Suprapubic skin (tissue), 4 donors: ENCODE measurements at regions not wholly inside any gene's neighbourhood (a gene's known extent, or its start where the extent isn't known, plus 50 kb on each side); places are given as distances from the start of the nearest gene placed in this dataset.

Source experiments
- DNase-seq, 2 donors: peaks; one replicate each; pipeline ENCODE4 v3.0.0-alpha.2; 2019; ENCODE audit warnings: low spot score in 2 of 2
- H3K27ac ChIP-seq: fragments of 200-600 bp; sonication (generic); one replicate; pipeline ENCODE4 v1.5.1; 2019
- H3K27me3 ChIP-seq: fragments of 200-600 bp; sonication (generic); one replicate; pipeline ENCODE4 v1.5.1; 2019
- H3K36me3 ChIP-seq: fragments of 200-600 bp; sonication (generic); one replicate; pipeline ENCODE4 v1.5.1; 2019
- H3K4me1 ChIP-seq: fragments of 200-600 bp; sonication (generic); one replicate; pipeline ENCODE4 v1.5.1; 2019
- H3K4me3 ChIP-seq: fragments of 200-600 bp; sonication (generic); one replicate; pipeline ENCODE4 v1.5.1; 2019; ENCODE audit warnings: mild to moderate bottlenecking
- H3K9me3 ChIP-seq: fragments of 200-600 bp; sonication (generic); one replicate; pipeline ENCODE4 v1.5.1; 2019
- EP300 ChIP-seq: sonication (generic); formaldehyde crosslinking; IDR thresholded peaks from one replicate; pipeline ENCODE4 v1.6.1; 2017; ENCODE audit warnings: antibody characterized with exemption
- POLR2A ChIP-seq, 2 donors: fragments of 450-650 bp; IDR thresholded peaks; one replicate each; pipeline ENCODE4 v1.6.1; 2017; ENCODE audit warnings: antibody characterized with exemption in 2 of 2, mild to moderate bottlenecking in 2 of 2, moderate library complexity in 2 of 2
- POLR2AphosphoS5 ChIP-seq, 3 donors: sonication (generic); formaldehyde crosslinking; IDR thresholded peaks; one replicate each; pipeline ENCODE4 v1.6.1; 2017; ENCODE audit warnings: antibody characterized with exemption in 3 of 3
- WGBS: methylation state at CpG from one replicate; pipeline ENCODE4 v1.1.5; 2018; 5-methylcytosine and 5-hydroxymethylcytosine counted together
- TF ChIP-seq, protein P1 (sequence below), 2 donors: fragments of 200-600 bp in 1 of 2; fragments of 450-650 bp in 1 of 2; sonication (generic) in 1 of 2; IDR thresholded peaks; one replicate each; pipeline ENCODE4 v1.5.1; 2016 to 2019; ENCODE audit warnings: antibody characterized with exemption in 2 of 2, mild to moderate bottlenecking in 1 of 2, moderate library complexity in 1 of 2

DNA sequence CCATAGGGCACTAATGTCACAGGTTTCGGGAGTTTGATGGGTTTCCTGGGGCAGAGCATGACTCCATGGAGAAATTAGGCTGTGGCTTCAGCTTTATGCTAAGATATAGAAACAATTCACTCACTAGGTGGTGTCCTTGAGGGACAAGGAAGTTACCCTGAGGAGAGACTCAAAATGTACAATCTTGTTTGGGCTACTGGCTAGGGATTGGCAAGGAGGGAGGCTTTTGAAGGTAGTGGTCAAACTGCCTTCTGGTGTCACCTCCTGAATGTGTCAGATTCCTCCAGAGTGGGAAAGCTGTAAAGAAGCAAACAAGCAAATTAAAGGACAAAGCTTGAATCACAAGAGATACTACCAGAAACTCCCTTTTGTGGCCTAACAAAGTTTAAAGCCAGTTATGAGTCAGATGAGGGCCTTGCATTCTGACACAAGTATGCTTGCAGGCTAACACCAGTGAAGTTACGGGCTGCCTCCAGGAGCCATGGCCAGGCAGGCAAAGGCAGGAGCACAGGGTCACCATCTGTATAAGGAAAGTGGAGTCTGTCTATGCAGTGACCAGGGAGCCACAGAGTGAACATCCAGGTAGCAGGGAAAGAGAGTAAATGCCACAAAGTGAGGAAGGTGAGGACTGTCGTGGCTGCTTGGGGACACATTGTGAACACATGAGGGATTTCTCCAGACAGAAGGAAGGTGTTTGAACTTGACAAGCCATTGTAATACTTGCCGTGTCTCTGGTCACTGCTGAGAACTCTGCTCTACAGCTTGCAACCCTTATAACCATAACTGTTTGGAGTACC is 107.7 kb upstream of the DTNBP1 start:
- WGBS = 89% methylated on average over 4 of the region's 4 CpGs
- Histone ChIP-seq H3K27ac (no peak overlapping the region), H3K36me3 (no peaks in the 10 kb centered on the region), H3K9me3 (no peaks in the 10 kb centered on the region), H3K4me3 (no peak overlapping the region), H3K27me3 (no peaks in the 10 kb centered on the region), H3K4me1 (peaks cover 7% of the 10 kb centered on the region)
- DNase-seq = no peak
- TF ChIP-seq POLR2AphosphoS5 (IDR thresholded peaks at IDR 0.05) = no peak

DNA sequence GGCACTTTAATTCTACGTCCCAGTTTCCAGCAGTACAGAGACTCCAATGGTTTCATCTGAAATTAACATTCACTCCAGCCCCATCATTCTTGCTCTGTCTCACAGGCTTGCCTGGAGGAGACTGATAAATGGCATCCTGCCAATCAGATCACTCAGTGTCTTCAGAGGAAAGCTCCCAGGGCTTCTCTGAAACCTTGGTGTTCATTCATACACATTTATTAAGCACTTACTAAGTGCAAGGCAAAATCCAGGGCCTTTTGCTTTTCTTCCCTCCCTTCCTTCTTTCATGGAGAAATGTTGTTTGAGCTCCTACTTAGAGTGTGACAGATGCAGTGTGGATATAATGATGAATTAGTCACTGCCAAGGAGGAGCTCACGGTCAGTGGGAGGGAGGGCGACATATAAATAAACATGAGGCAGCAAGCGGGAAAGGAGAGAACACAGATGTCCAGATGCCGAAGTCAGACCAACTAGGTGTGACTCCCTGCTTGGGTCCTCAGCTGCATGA is 106.7 kb upstream of the DTNBP1 start:
- H3K4me3 ChIP-seq = no peak overlapping the region
- H3K4me1 ChIP-seq = peaks cover 7% of the 10 kb centered on the region
- H3K9me3 ChIP-seq = no peaks in the 10 kb centered on the region
- H3K27ac ChIP-seq = no peak overlapping the region
- no peak for DNase-seq
- TF ChIP-seq POLR2A (IDR thresholded peaks at IDR 0.05) = no peak
- no peak for TF ChIP-seq POLR2AphosphoS5 (IDR thresholded peaks at IDR 0.05)
- TF ChIP-seq EP300 = no peak
- TF ChIP-seq, protein P1, sequence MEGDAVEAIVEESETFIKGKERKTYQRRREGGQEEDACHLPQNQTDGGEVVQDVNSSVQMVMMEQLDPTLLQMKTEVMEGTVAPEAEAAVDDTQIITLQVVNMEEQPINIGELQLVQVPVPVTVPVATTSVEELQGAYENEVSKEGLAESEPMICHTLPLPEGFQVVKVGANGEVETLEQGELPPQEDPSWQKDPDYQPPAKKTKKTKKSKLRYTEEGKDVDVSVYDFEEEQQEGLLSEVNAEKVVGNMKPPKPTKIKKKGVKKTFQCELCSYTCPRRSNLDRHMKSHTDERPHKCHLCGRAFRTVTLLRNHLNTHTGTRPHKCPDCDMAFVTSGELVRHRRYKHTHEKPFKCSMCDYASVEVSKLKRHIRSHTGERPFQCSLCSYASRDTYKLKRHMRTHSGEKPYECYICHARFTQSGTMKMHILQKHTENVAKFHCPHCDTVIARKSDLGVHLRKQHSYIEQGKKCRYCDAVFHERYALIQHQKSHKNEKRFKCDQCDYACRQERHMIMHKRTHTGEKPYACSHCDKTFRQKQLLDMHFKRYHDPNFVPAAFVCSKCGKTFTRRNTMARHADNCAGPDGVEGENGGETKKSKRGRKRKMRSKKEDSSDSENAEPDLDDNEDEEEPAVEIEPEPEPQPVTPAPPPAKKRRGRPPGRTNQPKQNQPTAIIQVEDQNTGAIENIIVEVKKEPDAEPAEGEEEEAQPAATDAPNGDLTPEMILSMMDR (IDR thresholded peaks at IDR 0.05) = no peak
- H3K36me3 ChIP-seq = no peaks in the 10 kb centered on the region
- WGBS = 89% methylated on average over 5 of the region's 5 CpGs
- H3K27me3 ChIP-seq = no peaks in the 10 kb centered on the region

DNA sequence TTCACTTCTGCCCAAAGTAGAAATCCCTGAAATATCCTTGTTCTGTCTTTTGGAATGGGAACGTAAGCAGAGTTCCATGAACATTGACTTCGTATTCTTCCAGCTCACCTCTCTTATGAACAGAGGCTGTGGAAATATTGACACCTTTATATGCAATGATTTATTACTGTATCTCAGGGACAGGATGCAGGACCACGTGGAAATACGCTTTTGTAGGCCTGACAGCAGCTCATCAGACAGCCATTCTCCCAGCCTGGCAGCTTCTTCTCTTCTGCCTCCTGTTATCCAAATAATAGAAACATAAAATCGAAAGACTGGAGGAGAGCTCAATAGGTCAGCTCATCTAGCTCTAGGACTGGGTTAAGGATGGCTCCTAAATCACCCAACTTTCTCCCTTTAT is 106.2 kb upstream of the DTNBP1 start:
- no peak for TF ChIP-seq POLR2AphosphoS5 (IDR thresholded peaks at IDR 0.05)
- Histone ChIP-seq H3K27ac (no peak overlapping the region), H3K36me3 (no peaks in the 10 kb centered on the region), H3K4me1 (peaks cover 7% of the 10 kb centered on the region), H3K27me3 (no peaks in the 10 kb centered on the region), H3K9me3 (no peaks in the 10 kb centered on the region), H3K4me3 (no peak overlapping the region)
- 90% methylated on average over 5 of the region's 5 CpGs for WGBS
- no peak for DNase-seq

DNA sequence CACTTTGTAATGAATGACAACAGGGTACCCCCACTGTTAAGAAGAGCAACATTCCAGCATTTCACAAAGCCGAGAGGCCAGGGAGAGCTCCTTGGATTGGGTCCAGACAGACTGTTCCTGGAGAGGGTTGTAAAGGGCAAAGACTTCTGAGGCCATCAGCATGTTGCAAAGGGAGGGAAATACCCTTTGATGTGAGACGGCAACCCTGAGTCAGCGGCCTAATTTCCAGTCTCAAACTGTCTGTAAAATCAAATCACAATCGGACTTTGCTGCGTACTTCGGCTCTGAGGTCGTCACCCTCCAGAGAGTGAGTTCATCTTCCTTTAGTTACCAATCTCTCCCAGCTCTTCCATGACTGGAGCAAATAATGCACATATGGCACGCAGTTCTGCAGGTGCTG is 101.0 kb upstream of the DTNBP1 start:
- 47% methylated on average over 8 of the region's 8 CpGs for WGBS
- Histone ChIP-seq H3K36me3 (no peaks in the 10 kb centered on the region), H3K4me3 (no peak overlapping the region), H3K9me3 (no peaks in the 10 kb centered on the region), H3K27me3 (no peaks in the 10 kb centered on the region), H3K27ac (no peak overlapping the region), H3K4me1 (peaks cover 7% of the 10 kb centered on the region)
- TF ChIP-seq EP300 = no peak
- TF ChIP-seq POLR2A (IDR thresholded peaks at IDR 0.05) = no peak
- no peak for TF ChIP-seq POLR2AphosphoS5 (IDR thresholded peaks at IDR 0.05)
- TF ChIP-seq, protein P1 (IDR thresholded peaks at IDR 0.05) = no peak
- no peak for DNase-seq

DNA sequence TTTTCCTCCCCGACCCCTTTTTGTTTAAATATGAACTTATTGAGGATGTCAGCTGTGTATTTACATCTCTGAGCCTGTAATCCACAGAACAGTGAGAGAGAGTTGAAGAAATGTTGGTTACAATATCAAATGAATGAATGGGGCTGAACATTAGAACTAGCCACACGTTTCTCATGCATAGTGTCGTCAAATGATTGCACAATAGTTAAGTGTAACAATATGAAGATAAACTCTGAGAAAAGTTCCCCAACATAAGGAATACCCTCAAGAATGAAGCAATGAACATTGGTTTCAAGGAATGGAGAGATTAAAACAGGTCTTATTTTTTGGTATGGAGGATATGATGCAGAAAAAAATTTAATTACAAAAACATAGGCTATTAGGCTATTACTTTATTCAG is 100.5 kb upstream of the DTNBP1 start:
- WGBS = 65% methylated on average over 3 of the region's 3 CpGs
- H3K9me3 ChIP-seq = no peaks in the 10 kb centered on the region
- no peak overlapping the region for H3K27ac ChIP-seq
- peaks cover 7% of the 10 kb centered on the region for H3K4me1 ChIP-seq
- TF ChIP-seq POLR2A (IDR thresholded peaks at IDR 0.05) = no peak
- TF ChIP-seq, protein P1 (IDR thresholded peaks at IDR 0.05) = no peak
- TF ChIP-seq POLR2AphosphoS5 (IDR thresholded peaks at IDR 0.05) = no peak
- no peak for TF ChIP-seq EP300
- no peaks in the 10 kb centered on the region for H3K27me3 ChIP-seq
- no peak overlapping the region for H3K4me3 ChIP-seq
- no peaks in the 10 kb centered on the region for H3K36me3 ChIP-seq
- no peak for DNase-seq

DNA sequence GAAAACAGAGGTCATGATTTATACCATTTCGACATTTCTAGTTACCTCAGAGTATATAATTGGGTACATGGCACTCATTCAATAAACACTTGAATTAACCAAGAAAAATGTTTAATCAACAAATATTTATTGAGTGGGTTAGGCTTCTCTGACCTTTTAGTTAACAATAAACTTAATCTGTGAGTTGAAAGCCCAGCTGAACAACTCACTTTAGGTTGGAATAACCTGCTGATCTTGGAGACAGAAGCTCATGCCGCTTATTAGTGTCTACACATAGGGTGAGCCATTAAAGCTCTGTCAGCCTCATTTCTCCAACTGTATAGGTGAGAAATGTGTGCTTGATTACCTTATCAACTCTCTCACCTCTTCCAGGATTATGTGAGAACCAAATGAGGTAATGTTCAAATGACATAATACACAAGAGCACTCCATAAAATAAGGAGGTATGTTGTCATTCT is 98.2 kb upstream of the DTNBP1 start:
- Histone ChIP-seq H3K4me3 (no peak overlapping the region), H3K27me3 (no peaks in the 10 kb centered on the region), H3K4me1 (peaks cover 5% of the 10 kb centered on the region), H3K27ac (no peak overlapping the region), H3K9me3 (no peaks in the 10 kb centered on the region), H3K36me3 (no peaks in the 10 kb centered on the region)
- 91% methylated on average over 2 of the region's 2 CpGs for WGBS
- TF ChIP-seq POLR2AphosphoS5 (IDR thresholded peaks at IDR 0.05) (no peak), POLR2A (IDR thresholded peaks at IDR 0.05) (no peak), EP300 (no peak)
- TF ChIP-seq, protein P1 (IDR thresholded peaks at IDR 0.05) = no peak
- no peak for DNase-seq
